Liver (tissue), 8 donors: ENCODE measurements at regions not wholly inside any gene's neighbourhood (a gene's known extent, or its start where the extent isn't known, plus 50 kb on each side); places are given as distances from the start of the nearest gene placed in this dataset.

Experiments
- DNase-seq: peaks from one replicate; pipeline ENCODE4 v3.0.0-alpha.2; 2017; ENCODE audit warnings: low spot score
- H3K27ac ChIP-seq, 2 donors: one replicate each; pipeline ENCODE4 v1.7.0; 2013; ENCODE audit warnings: inconsistent platforms in 2 of 2, low read length in 2 of 2, control low read depth in 1 of 2, low read depth in 1 of 2, mild to moderate bottlenecking in 1 of 2
- H3K27me3 ChIP-seq, 4 donors: one replicate each; pipeline versions ENCODE4 v1.6.1 to v1.7.0; 2013; ENCODE audit warnings: low read length in 3 of 4, inconsistent platforms in 1 of 4, mild to moderate bottlenecking in 1 of 4, moderate library complexity in 1 of 4; ENCODE audit not compliant: control insufficient read depth in 4 of 4, insufficient read depth in 4 of 4
- H3K36me3 ChIP-seq, 4 donors: one replicate each; pipeline versions ENCODE4 v1.6.1 to v1.7.0; 2013; ENCODE audit warnings: low read length in 3 of 4, mild to moderate bottlenecking in 3 of 4, low read depth in 1 of 4, moderate library complexity in 1 of 4; ENCODE audit not compliant: control insufficient read depth in 4 of 4, insufficient read depth in 3 of 4
- H3K4me1 ChIP-seq, 4 donors: one replicate each; pipeline versions ENCODE4 v1.6.1 to v1.7.0; 2013; ENCODE audit warnings: low read length in 3 of 4, mild to moderate bottlenecking in 3 of 4, moderate library complexity in 1 of 4; ENCODE audit not compliant: control insufficient read depth in 4 of 4, insufficient read depth in 4 of 4
- H3K4me3 ChIP-seq, 3 donors: one replicate each; pipeline versions ENCODE4 v1.6.1 to v1.7.0; 2013; ENCODE audit warnings: low read length in 3 of 3, control low read depth in 1 of 3, low read depth in 1 of 3, mild to moderate bottlenecking in 1 of 3
- H3K9ac ChIP-seq, 2 donors: one replicate each; pipeline ENCODE4 v1.7.0; 2013; ENCODE audit warnings: low read length in 2 of 2, mild to moderate bottlenecking in 2 of 2, moderate library complexity in 2 of 2, control low read depth in 1 of 2, low read depth in 1 of 2
- H3K9me3 ChIP-seq, 4 donors: one replicate each; pipeline versions ENCODE4 v1.6.1 to v1.7.0; 2013; ENCODE audit warnings: low read length in 3 of 4; ENCODE audit not compliant: control insufficient read depth in 4 of 4
- EGR1 ChIP-seq, 2 donors: IDR thresholded peaks; 2 replicates each; pipeline ENCODE4 v1.6.1; 2016 to 2018; ENCODE audit warnings: antibody characterized with exemption in 2 of 2, low read depth in 2 of 2
- FOXA1 ChIP-seq: IDR thresholded peaks from 2 replicates; pipeline ENCODE4 v1.6.1; 2016; ENCODE audit warnings: antibody characterized with exemption
- FOXA2 ChIP-seq: IDR thresholded peaks from 2 replicates; pipeline ENCODE4 v1.6.1; 2016; ENCODE audit warnings: antibody characterized with exemption
- GABPA ChIP-seq, 2 donors: IDR thresholded peaks in 1 of 2; conservative IDR thresholded peaks in 1 of 2; 2 replicates each; pipeline ENCODE4 v1.6.1; 2016; ENCODE audit warnings: antibody characterized with exemption in 2 of 2, mild to moderate bottlenecking in 1 of 2, moderate library complexity in 1 of 2
- HNF4A ChIP-seq, 2 donors: conservative IDR thresholded peaks; 2 replicates each; pipeline ENCODE4 v1.6.1; 2016; ENCODE audit warnings: antibody characterized with exemption in 2 of 2, mild to moderate bottlenecking in 2 of 2
- HNF4G ChIP-seq: IDR thresholded peaks from 2 replicates; pipeline ENCODE4 v1.6.1; 2016; ENCODE audit warnings: antibody characterized with exemption
- JUND ChIP-seq, 2 donors: IDR thresholded peaks; 2 replicates each; pipeline ENCODE4 v1.6.1; 2016; ENCODE audit warnings: antibody characterized with exemption in 2 of 2
- MAX ChIP-seq: IDR thresholded peaks from 2 replicates; pipeline ENCODE4 v1.6.1; 2016; ENCODE audit warnings: antibody characterized with exemption
- NR2F2 ChIP-seq: IDR thresholded peaks from 2 replicates; pipeline ENCODE4 v1.6.1; 2016; ENCODE audit warnings: antibody characterized with exemption
- RAD21 ChIP-seq, 2 donors: IDR thresholded peaks; 2 replicates each; pipeline ENCODE4 v1.6.1; 2016; ENCODE audit warnings: antibody characterized with exemption in 2 of 2, mild to moderate bottlenecking in 2 of 2
- REST ChIP-seq: IDR thresholded peaks from 2 replicates; pipeline ENCODE4 v1.6.1; 2016; ENCODE audit warnings: antibody characterized with exemption, mild to moderate bottlenecking
- RXRA ChIP-seq, 2 donors: IDR thresholded peaks; 2 replicates each; pipeline ENCODE4 v1.6.1; 2017 to 2018; ENCODE audit warnings: antibody characterized with exemption in 2 of 2, mild to moderate bottlenecking in 1 of 2
- SP1 ChIP-seq: IDR thresholded peaks from 2 replicates; pipeline ENCODE4 v1.6.1; 2018; ENCODE audit warnings: antibody characterized with exemption, mild to moderate bottlenecking
- TAF1 ChIP-seq: conservative IDR thresholded peaks from 2 replicates; pipeline ENCODE4 v1.6.1; 2016; ENCODE audit warnings: antibody characterized with exemption, mild to moderate bottlenecking
- YY1 ChIP-seq: IDR thresholded peaks from 2 replicates; pipeline ENCODE4 v1.6.1; 2016; ENCODE audit warnings: antibody characterized with exemption, mild to moderate bottlenecking
- WGBS: extraction: QIAGEN DNeasy Blood & Tissue Kit; methylation state at CpG from one replicate; pipeline ENCODE4 v1.1.7; 2013; 5-methylcytosine and 5-hydroxymethylcytosine counted together
- TF ChIP-seq, protein P1 (sequence below): IDR thresholded peaks from 2 replicates; pipeline ENCODE4 v1.6.1; 2016; ENCODE audit warnings: antibody characterized with exemption
- TF ChIP-seq, protein P2 (sequence below): IDR thresholded peaks from 2 replicates; pipeline ENCODE4 v1.6.1; 2016; ENCODE audit warnings: antibody characterized with exemption
- TF ChIP-seq, protein P3 (sequence below): fragments of 150-350 bp; IDR thresholded peaks from 2 replicates; pipeline ENCODE4 v1.5.1; 2017; ENCODE audit warnings: improper control_type of control experiment, low read depth, low read length; ENCODE audit not compliant: missing input control
- donor health status: healthy.
- donor health status: healthy.
- donor health status: healthy.
- donor health status: healthy.
- donor health status: healthy.

GRCh38 chr19:28137772-28138171 is 1075.2 kb downstream of the UQCRFS1 start:
- peaks cover 0 to 2% (median 0%) of the 10 kb centered on the region in 4 donors for H3K27me3 ChIP-seq
- DNase-seq = no peak
- no peak overlapping the region for H3K27ac ChIP-seq
- 75% methylated on average over 4 of the region's 4 CpGs for WGBS
- no peak overlapping the region for H3K4me3 ChIP-seq
- no peak overlapping the region for H3K9ac ChIP-seq
- H3K36me3 ChIP-seq = no peaks in the 10 kb centered on the region
- no peaks in the 10 kb centered on the region for H3K4me1 ChIP-seq
- TF ChIP-seq, protein P1, sequence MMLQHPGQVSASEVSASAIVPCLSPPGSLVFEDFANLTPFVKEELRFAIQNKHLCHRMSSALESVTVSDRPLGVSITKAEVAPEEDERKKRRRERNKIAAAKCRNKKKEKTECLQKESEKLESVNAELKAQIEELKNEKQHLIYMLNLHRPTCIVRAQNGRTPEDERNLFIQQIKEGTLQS = no peak
- TF ChIP-seq FOXA1 = no peak
- no peak for TF ChIP-seq RAD21 (IDR thresholded peaks at IDR 0.05)
- TF ChIP-seq JUND (IDR thresholded peaks at IDR 0.05) = no peak
- TF ChIP-seq REST = no peak
- TF ChIP-seq, protein P2, sequence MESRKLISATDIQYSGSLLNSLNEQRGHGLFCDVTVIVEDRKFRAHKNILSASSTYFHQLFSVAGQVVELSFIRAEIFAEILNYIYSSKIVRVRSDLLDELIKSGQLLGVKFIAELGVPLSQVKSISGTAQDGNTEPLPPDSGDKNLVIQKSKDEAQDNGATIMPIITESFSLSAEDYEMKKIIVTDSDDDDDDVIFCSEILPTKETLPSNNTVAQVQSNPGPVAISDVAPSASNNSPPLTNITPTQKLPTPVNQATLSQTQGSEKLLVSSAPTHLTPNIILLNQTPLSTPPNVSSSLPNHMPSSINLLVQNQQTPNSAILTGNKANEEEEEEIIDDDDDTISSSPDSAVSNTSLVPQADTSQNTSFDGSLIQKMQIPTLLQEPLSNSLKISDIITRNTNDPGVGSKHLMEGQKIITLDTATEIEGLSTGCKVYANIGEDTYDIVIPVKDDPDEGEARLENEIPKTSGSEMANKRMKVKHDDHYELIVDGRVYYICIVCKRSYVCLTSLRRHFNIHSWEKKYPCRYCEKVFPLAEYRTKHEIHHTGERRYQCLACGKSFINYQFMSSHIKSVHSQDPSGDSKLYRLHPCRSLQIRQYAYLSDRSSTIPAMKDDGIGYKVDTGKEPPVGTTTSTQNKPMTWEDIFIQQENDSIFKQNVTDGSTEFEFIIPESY = no peak
- no peak for TF ChIP-seq SP1
- no peak for TF ChIP-seq MAX
- TF ChIP-seq GABPA (IDR thresholded peaks at IDR 0.05 in 1 of 2, conservative IDR thresholded peaks at IDR 0.05 in 1 of 2) = no peak
- TF ChIP-seq, protein P3, sequence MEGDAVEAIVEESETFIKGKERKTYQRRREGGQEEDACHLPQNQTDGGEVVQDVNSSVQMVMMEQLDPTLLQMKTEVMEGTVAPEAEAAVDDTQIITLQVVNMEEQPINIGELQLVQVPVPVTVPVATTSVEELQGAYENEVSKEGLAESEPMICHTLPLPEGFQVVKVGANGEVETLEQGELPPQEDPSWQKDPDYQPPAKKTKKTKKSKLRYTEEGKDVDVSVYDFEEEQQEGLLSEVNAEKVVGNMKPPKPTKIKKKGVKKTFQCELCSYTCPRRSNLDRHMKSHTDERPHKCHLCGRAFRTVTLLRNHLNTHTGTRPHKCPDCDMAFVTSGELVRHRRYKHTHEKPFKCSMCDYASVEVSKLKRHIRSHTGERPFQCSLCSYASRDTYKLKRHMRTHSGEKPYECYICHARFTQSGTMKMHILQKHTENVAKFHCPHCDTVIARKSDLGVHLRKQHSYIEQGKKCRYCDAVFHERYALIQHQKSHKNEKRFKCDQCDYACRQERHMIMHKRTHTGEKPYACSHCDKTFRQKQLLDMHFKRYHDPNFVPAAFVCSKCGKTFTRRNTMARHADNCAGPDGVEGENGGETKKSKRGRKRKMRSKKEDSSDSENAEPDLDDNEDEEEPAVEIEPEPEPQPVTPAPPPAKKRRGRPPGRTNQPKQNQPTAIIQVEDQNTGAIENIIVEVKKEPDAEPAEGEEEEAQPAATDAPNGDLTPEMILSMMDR = no peak
- TF ChIP-seq TAF1 = no peak
- TF ChIP-seq NR2F2 = no peak
- no peak for TF ChIP-seq YY1
- no peak for TF ChIP-seq EGR1 (IDR thresholded peaks at IDR 0.05; ENCODE audit: low read depth in 2 of 2)
- TF ChIP-seq HNF4G = no peak
- no peak for TF ChIP-seq HNF4A (conservative IDR thresholded peaks at IDR 0.05)
- TF ChIP-seq RXRA (IDR thresholded peaks at IDR 0.05) = no peak
- peaks cover 0 to 3% (median 0%) of the 10 kb centered on the region in 4 donors for H3K9me3 ChIP-seq

DNA sequence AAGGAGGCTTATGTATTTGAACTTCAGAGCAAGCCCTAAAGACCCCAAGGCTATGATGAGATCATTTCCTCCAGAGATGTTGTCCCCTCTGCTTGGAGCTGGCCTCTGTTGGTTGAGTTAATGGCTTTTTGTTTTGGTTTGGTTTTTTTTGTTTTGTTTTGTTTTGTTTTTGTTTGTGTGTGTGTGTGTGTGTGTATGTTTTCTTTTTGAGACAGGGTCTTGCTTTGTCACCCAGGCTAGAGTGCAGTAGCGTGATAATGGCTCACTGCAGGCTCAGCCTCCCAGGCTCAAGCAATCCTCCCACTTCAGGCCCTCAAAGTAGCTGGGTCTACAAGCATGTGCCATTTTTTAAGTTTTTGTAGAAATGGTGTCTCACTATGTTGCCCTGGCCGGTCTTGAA is 1076.2 kb downstream of the UQCRFS1 start:
- DNase-seq = no peak
- Histone ChIP-seq H3K36me3 (no peaks in the 10 kb centered on the region), H3K4me1 (no peaks in the 10 kb centered on the region), H3K4me3 (no peak overlapping the region), H3K27ac (no peak overlapping the region), H3K9ac (no peak overlapping the region), H3K9me3 (peaks cover 0 to 3% (median 0%) of the 10 kb centered on the region in 4 donors), H3K27me3 (peaks cover 0 to 2% (median 0%) of the 10 kb centered on the region in 4 donors)
- TF ChIP-seq, protein P3 = no peak
- TF ChIP-seq FOXA2 (no peak), GABPA (IDR thresholded peaks at IDR 0.05 in 1 of 2, conservative IDR thresholded peaks at IDR 0.05 in 1 of 2) (no peak), FOXA1 (no peak), MAX (no peak)
- TF ChIP-seq, protein P2 = no peak
- WGBS = 60% methylated on average over 2 of the region's 2 CpGs
